HepG2 (cell line): ENCODE measurements at regions not wholly inside any gene's neighbourhood (a gene's known extent, or its start where the extent isn't known, plus 50 kb on each side); places are given as distances from the start of the nearest gene placed in this dataset.

ENCODE experiments used
- ATAC-seq: fragments of 200-7000 bp; cut with Tn5 transposase; 3 replicates; pipeline ENCODE4 v1.9.1; 2020; ENCODE audit warnings: mild to moderate bottlenecking, moderate library complexity
- BruUV-seq: library from RNA; stranded (reverse); fragments of 400-500 nt; replicated peaks from 2 replicates; lab custom pipeline; 2021; lab: Mats Ljungman, UMichigan
- CTCF ChIA-PET: fragments of 300-600 bp; formaldehyde crosslinking; extraction: SDS; loops from one replicate; lab custom pipeline; 2021; ENCODE audit warnings: low total read pairs, inconsistent platforms, low intra/inter-chr PET ratio; lab: Yijun Ruan, JAX
- POLR2A ChIA-PET: fragments of 350-600 bp; sonication (Branson Sonifier 250); formaldehyde crosslinking; loops from one replicate; lab custom pipeline; 2020; ENCODE audit warnings: antibody characterized with exemption, inconsistent platforms; lab: Yijun Ruan, JAX
- DNase-seq: peaks from one replicate; pipeline ENCODE4 v3.0.0-alpha.2; 2015; ENCODE audit warnings: low spot score
- FAIRE-seq: peaks from 3 replicates; lab custom pipeline; 2011; peaks lifted over from hg19 to GRCh38; lab: Jason Lieb, UNC
- H2AFZ ChIP-seq: one replicate; pipeline ENCODE4 v1.6.1; 2011; ENCODE audit warnings: low read length, inconsistent platforms
- H3K27ac ChIP-seq: fragments of 300-600 bp; 3 replicates; pipeline ENCODE4 v1.8.0; 2011; ENCODE audit warnings: mixed run types, mild to moderate bottlenecking, mixed read lengths, low read length, inconsistent platforms; ENCODE audit not compliant: insufficient read depth; ENCODE audit errors: extremely low read length
- H3K27me3 ChIP-seq, 2 experiments: fragments of 200-600 bp in 1 of 2; 2 replicates in 1 of 2; 3 replicates in 1 of 2; pipeline versions ENCODE4 v1.6.0 to v1.8.0; 2011; ENCODE audit warnings: low read length in 2 of 2, mild to moderate bottlenecking in 2 of 2, moderate library complexity in 2 of 2, inconsistent platforms in 1 of 2; ENCODE audit not compliant: insufficient read depth in 2 of 2, control insufficient read depth in 1 of 2
- H3K36me3 ChIP-seq, 2 experiments: fragments of 200-600 bp in 1 of 2; replicated peaks in 1 of 2; 2 replicates in 1 of 2; 3 replicates in 1 of 2; pipeline versions ENCODE4 v1.5.1 to v1.8.0; 2011; ENCODE audit warnings: low read length in 2 of 2, inconsistent platforms in 1 of 2; ENCODE audit not compliant: insufficient read depth in 2 of 2, control insufficient read depth in 1 of 2
- H3K4me1 ChIP-seq: 2 replicates; pipeline ENCODE4 v1.5.1; 2012; ENCODE audit warnings: low read length, inconsistent platforms; ENCODE audit not compliant: insufficient read depth
- H3K4me2 ChIP-seq: 2 replicates; pipeline ENCODE4 v1.6.0; 2011; ENCODE audit warnings: low read depth, low read length, inconsistent platforms
- H3K4me3 ChIP-seq, 3 experiments: fragments of 200-600 bp in 1 of 3; sonication (generic), shearing (Covaris generic) in 1 of 3; replicated peaks in 1 of 3; 2 replicates each; pipeline ENCODE4 v1.5.1; 2011 to 2016; ENCODE audit warnings: low read length in 3 of 3, inconsistent platforms in 2 of 3, low read depth in 2 of 3, mild to moderate bottlenecking in 2 of 3, control low read depth in 1 of 3, mixed read lengths in 1 of 3; ENCODE audit not compliant: insufficient read depth in 1 of 3
- H3K79me2 ChIP-seq: one replicate; pipeline ENCODE4 v1.6.1; 2011; ENCODE audit warnings: low read length, inconsistent platforms; ENCODE audit not compliant: insufficient read depth
- H3K9ac ChIP-seq: 2 replicates; pipeline ENCODE4 v1.6.0; 2011; ENCODE audit warnings: mild to moderate bottlenecking, low read depth, low read length, inconsistent platforms; ENCODE audit not compliant: insufficient read depth
- H3K9me3 ChIP-seq: 2 replicates; pipeline ENCODE4 v1.5.1; 2012; ENCODE audit warnings: mild to moderate bottlenecking, low read length
- H4K20me1 ChIP-seq: 2 replicates; pipeline ENCODE4 v1.6.0; 2011; ENCODE audit warnings: inconsistent platforms, mild to moderate bottlenecking, low read length, moderate library complexity; ENCODE audit not compliant: insufficient read depth
- ETV6 ChIP-seq: sonication (generic); formaldehyde crosslinking; conservative IDR thresholded peaks from 2 replicates; pipeline ENCODE4 v1.4.0; 2020; ENCODE audit warnings: missing genetic modification reagents
- HMGXB4 ChIP-seq, 2 experiments: sonication (generic) in 1 of 2; formaldehyde crosslinking in 1 of 2; IDR thresholded peaks; 2 replicates each; pipeline versions ENCODE4 v1.4.0 to v1.6.1; 2018 to 2020; ENCODE audit warnings: missing genetic modification reagents in 2 of 2, borderline replicate concordance in 1 of 2, low read depth in 1 of 2, mild to moderate bottlenecking in 1 of 2, missing biosample characterization in 1 of 2
- HNRNPL ChIP-seq: fragments of 200-400 bp; formaldehyde crosslinking; IDR thresholded peaks from 2 replicates; pipeline ENCODE4 v1.6.1; 2017; ENCODE audit warnings: mild to moderate bottlenecking, low read depth, low read length
- HOXA5 ChIP-seq: sonication (generic); formaldehyde crosslinking; IDR thresholded peaks from 2 replicates; pipeline ENCODE4 v1.4.0; 2020; ENCODE audit warnings: missing genetic modification reagents
- MAZ ChIP-seq, 2 experiments: sonication (generic) in 1 of 2; formaldehyde crosslinking in 1 of 2; IDR thresholded peaks; 2 replicates each; pipeline versions ENCODE4 v1.5.0 to v1.6.1; 2012 to 2020; ENCODE audit warnings: low read depth in 2 of 2, mild to moderate bottlenecking in 2 of 2, borderline replicate concordance in 1 of 2, improper control_type of control experiment in 1 of 2, low read length in 1 of 2, missing genetic modification reagents in 1 of 2, moderate library complexity in 1 of 2
- REL ChIP-seq: sonication (generic); formaldehyde crosslinking; conservative IDR thresholded peaks from 2 replicates; pipeline ENCODE4 v1.8.0; 2022; ENCODE audit warnings: mild to moderate bottlenecking, missing genetic modification reagents, moderate library complexity
- REST ChIP-seq, 2 experiments: IDR thresholded peaks; 2 replicates each; pipeline ENCODE4 v1.6.1; 2011 to 2012; ENCODE audit warnings: low read length in 2 of 2, borderline replicate concordance in 1 of 2, low read depth in 1 of 2, mild to moderate bottlenecking in 1 of 2, moderate library complexity in 1 of 2
- THAP9 ChIP-seq: sonication (generic); formaldehyde crosslinking; IDR thresholded peaks from 2 replicates; pipeline ENCODE4; 2020; ENCODE audit warnings: missing genetic modification reagents, mild to moderate bottlenecking, borderline replicate concordance
- ZNF292 ChIP-seq: sonication (generic); formaldehyde crosslinking; IDR thresholded peaks from 2 replicates; pipeline ENCODE4 v1.8.1; 2022; ENCODE audit warnings: mild to moderate bottlenecking, low read depth, missing genetic modification reagents, borderline replicate concordance
- ZNF550 ChIP-seq: sonication (generic); formaldehyde crosslinking; IDR thresholded peaks from 2 replicates; pipeline ENCODE4 v1.4.0; 2020; ENCODE audit warnings: mild to moderate bottlenecking, missing genetic modification reagents, borderline replicate concordance
- ZNF776 ChIP-seq: sonication (generic); formaldehyde crosslinking; IDR thresholded peaks from 2 replicates; pipeline ENCODE4 v1.4.0; 2020; ENCODE audit warnings: mild to moderate bottlenecking, missing genetic modification reagents
- WGBS: methylation state at CpG from one replicate; pipeline ENCODE4 v1.1.6; 2017; ENCODE audit warnings: low lambda C conversion rate; 5-methylcytosine and 5-hydroxymethylcytosine counted together
- in situ Hi-C: cut with HindIII; loops from 2 replicates; pipeline ENCODE4 v1.10.0; 2017; ENCODE audit warnings: low pct_unique_long_range_greater_than_20kb; ENCODE audit not compliant: extremely low pct_ligation_motif_present
- intact Hi-C: fragments of 100-400 bp; cut with micrococcal nuclease; formaldehyde crosslinking; loops from one replicate; pipeline ENCODE4 v1.10.0; 2022; ENCODE audit not compliant: unreplicated experiment
- TF ChIP-seq, protein P1 (sequence below): fragments of 450-650 bp; IDR thresholded peaks from 2 replicates; pipeline ENCODE4 v1.6.1; 2016

DNA sequence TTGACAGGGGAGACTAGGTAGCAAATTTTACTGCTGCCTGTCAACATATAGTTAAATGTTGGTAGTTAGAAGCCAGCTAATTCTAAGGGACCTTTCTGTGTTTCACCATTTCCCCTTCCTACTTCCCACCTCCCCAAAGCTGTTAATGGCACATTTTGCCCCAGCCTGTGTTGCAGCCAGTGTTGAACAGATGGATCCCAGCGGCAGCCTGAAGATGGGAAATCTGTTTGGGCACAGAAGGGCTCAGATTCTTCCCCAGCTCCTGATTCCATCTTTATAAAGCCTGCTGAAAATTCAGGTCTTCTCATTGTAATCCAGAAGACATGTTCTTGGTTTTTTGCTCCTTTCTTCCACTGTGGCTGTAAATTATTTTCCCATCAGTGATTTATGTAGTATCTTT is 89.0 kb downstream of the SPRY1 start:
- intact Hi-C loops (no loop called here), in situ Hi-C loops (no loop called here)
- no peak overlapping the region for H3K4me2 ChIP-seq
- peaks cover 66% of the 10 kb centered on the region for H3K4me1 ChIP-seq
- H4K20me1 ChIP-seq, result no peaks in the 10 kb centered on the region
- H3K9me3 ChIP-seq, result no peaks in the 10 kb centered on the region
- no peak for FAIRE-seq
- no peaks in the 10 kb centered on the region for H3K79me2 ChIP-seq
- H3K9ac ChIP-seq, result no peak overlapping the region
- no peak for DNase-seq
- ChIA-PET POLR2A (interaction anchor here (3.1 kb wide), 1 partner anchor 19 kb away, joined by 13 read pairs; no protein-coding TSS in a partner anchor), CTCF (no interaction called here)
- peak overlapping the region; percentile 30 for H3K27ac ChIP-seq
- H3K36me3 ChIP-seq, result no peaks in the 10 kb centered on the region
- WGBS, result 89% methylated on average over 1 of the region's 1 CpG
- H2AFZ ChIP-seq, result no peak overlapping the region
- no peak for ATAC-seq
- H3K4me3 ChIP-seq, result no peak overlapping the region
- H3K27me3 ChIP-seq, result no peaks in the 10 kb centered on the region
- no TSS peak for BruUV-seq
- TF ChIP-seq MAZ (IDR thresholded peaks at IDR 0.05; ENCODE audit: borderline replicate concordance, low read depth, low read length) (no peak), MAZ (CRISPR knock-in tag; IDR thresholded peaks at IDR 0.05; ENCODE audit: low read depth) (no peak), HMGXB4 (CRISPR knock-in tag; IDR thresholded peaks at IDR 0.05; ENCODE audit: borderline replicate concordance in 1 of 2, low read depth in 1 of 2) (no peak), HOXA5 (CRISPR knock-in tag) (no peak), ZNF550 (no peak), ZNF292 (CRISPR knock-in tag) (no peak), REL (CRISPR knock-in tag) (no peak), REST (IDR thresholded peaks at IDR 0.05; ENCODE audit: borderline replicate concordance in 1 of 2, low read depth in 1 of 2, low read length in 2 of 2) (no peak), ZNF776 (CRISPR knock-in tag) (no peak), ETV6 (CRISPR knock-in tag) (no peak), THAP9 (CRISPR knock-in tag) (no peak), HNRNPL (no peak)
- TF ChIP-seq, protein P1, sequence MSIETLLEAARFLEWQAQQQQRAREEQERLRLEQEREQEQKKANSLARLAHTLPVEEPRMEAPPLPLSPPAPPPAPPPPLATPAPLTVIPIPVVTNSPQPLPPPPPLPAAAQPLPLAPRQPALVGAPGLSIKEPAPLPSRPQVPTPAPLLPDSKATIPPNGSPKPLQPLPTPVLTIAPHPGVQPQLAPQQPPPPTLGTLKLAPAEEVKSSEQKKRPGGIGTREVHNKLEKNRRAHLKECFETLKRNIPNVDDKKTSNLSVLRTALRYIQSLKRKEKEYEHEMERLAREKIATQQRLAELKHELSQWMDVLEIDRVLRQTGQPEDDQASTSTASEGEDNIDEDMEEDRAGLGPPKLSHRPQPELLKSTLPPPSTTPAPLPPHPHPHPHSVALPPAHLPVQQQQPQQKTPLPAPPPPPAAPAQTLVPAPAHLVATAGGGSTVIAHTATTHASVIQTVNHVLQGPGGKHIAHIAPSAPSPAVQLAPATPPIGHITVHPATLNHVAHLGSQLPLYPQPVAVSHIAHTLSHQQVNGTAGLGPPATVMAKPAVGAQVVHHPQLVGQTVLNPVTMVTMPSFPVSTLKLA, result no peak
- TF ChIP-seq, all 625 proteins: peak for 0
